KMS-11 (cell line): ENCODE measurements at regions not wholly inside any gene's neighbourhood (a gene's known extent, or its start where the extent isn't known, plus 50 kb on each side); places are given as distances from the start of the nearest gene placed in this dataset.
"Not testable (repeated sequence)": the region's sequence is repeated elsewhere in the genome, so short reads cannot be mapped to it uniquely, and the experiment has no call there.

Experiments
- H2AFZ ChIP-seq: fragments of 200-600 bp; sonication (generic); 2 replicates; pipeline ENCODE4 v1.6.1; 2016; ENCODE audit warnings: antibody characterized with exemption, mixed run types, low read depth
- H3K27ac ChIP-seq: fragments of 200-600 bp; sonication (generic); 2 replicates; pipeline ENCODE4 v1.6.1; 2016; ENCODE audit warnings: mild to moderate bottlenecking, mixed run types
- H3K27me3 ChIP-seq: fragments of 200-600 bp; sonication (generic); 2 replicates; pipeline ENCODE4 v1.6.1; 2017; ENCODE audit warnings: mild to moderate bottlenecking, low read depth, mixed run types, moderate library complexity; ENCODE audit not compliant: insufficient read depth
- H3K36me3 ChIP-seq: fragments of 200-600 bp; sonication (generic); 2 replicates; pipeline ENCODE4 v1.6.1; 2017; ENCODE audit warnings: mild to moderate bottlenecking, mixed run types; ENCODE audit not compliant: insufficient read depth
- H3K4me1 ChIP-seq: fragments of 200-600 bp; sonication (generic); 2 replicates; pipeline ENCODE4 v1.6.1; 2016; ENCODE audit warnings: mild to moderate bottlenecking, low read depth, mixed run types; ENCODE audit not compliant: poor library complexity, severe bottlenecking
- H3K4me2 ChIP-seq: fragments of 200-600 bp; sonication (generic); 2 replicates; pipeline ENCODE4 v1.7.0; 2016; ENCODE audit warnings: mild to moderate bottlenecking, mixed run types
- H3K4me3 ChIP-seq: fragments of 200-600 bp; sonication (generic); IDR thresholded peaks from 2 replicates; pipeline ENCODE4 v1.6.1; 2017; ENCODE audit warnings: low read depth, low read length, mixed read lengths; ENCODE audit not compliant: insufficient read depth
- H3K79me2 ChIP-seq: fragments of 200-600 bp; sonication (generic); 2 replicates; pipeline ENCODE4 v1.6.1; 2016; ENCODE audit warnings: low read depth, mixed run types; ENCODE audit not compliant: insufficient read depth
- H3K9ac ChIP-seq: fragments of 200-600 bp; sonication (generic); 2 replicates; pipeline ENCODE4 v1.6.1; 2016; ENCODE audit warnings: mild to moderate bottlenecking, mixed run types
- H4K20me1 ChIP-seq: fragments of 200-600 bp; sonication (generic); 2 replicates; pipeline ENCODE4 v1.6.1; 2016; ENCODE audit warnings: mild to moderate bottlenecking, mixed run types; ENCODE audit not compliant: insufficient read depth
- CTCF ChIP-seq: fragments of 200-600 bp; sonication (generic); conservative IDR thresholded peaks from 2 replicates; pipeline ENCODE4 v1.6.1; 2017; ENCODE audit warnings: low read depth, mild to moderate bottlenecking, antibody characterized with exemption, low read length, moderate library complexity, mixed read lengths

- Histone ChIP-seq H2AFZ (peak overlapping the region; percentile 70), H4K20me1 (no peaks in the 10 kb centered on the region), H3K4me1 (no peaks in the 10 kb centered on the region), H3K27ac (peak overlapping the region; percentile 83), H3K9ac (peak overlapping the region; percentile 94), H3K79me2 (peaks cover 35% of the 10 kb centered on the region), H3K4me3 (no peak overlapping the region), H3K36me3 (0 out of 2 replicates have a peak, but pooled peaks cover 3% of the 10 kb centered on the region), H3K27me3 (no peaks in the 10 kb centered on the region), H3K4me2 (peak overlapping the region; percentile 40)
- no peak for TF ChIP-seq CTCF
These were observed 92.0 kb upstream of the XIST start for GRCh38 chrX:73944563-73944908.

- TF ChIP-seq CTCF = no peak
- no peak overlapping the region for H3K4me3 ChIP-seq
- H3K27ac ChIP-seq = peak overlapping the region; percentile 83
- 0 out of 2 replicates have a peak, but pooled peaks cover 3% of the 10 kb centered on the region for H3K36me3 ChIP-seq
- H3K27me3 ChIP-seq = no peaks in the 10 kb centered on the region
- peaks cover 32% of the 10 kb centered on the region for H3K79me2 ChIP-seq
- H4K20me1 ChIP-seq = no peaks in the 10 kb centered on the region
- no peaks in the 10 kb centered on the region for H3K4me1 ChIP-seq
- H3K9ac ChIP-seq = peak overlapping the region; percentile 94
- peak overlapping the region; percentile 93 for H3K4me2 ChIP-seq
- peak overlapping the region; percentile 98 for H2AFZ ChIP-seq
These were observed 91.4 kb upstream of the XIST start for GRCh38 chrX:73943693-73944562.

- Histone ChIP-seq H2AFZ (no peak overlapping the region), H3K79me2 (peaks cover 14% of the 10 kb centered on the region), H3K4me2 (no peak overlapping the region), H3K4me1 (no peaks in the 10 kb centered on the region), H3K27ac (no peak overlapping the region), H4K20me1 (no peaks in the 10 kb centered on the region), H3K9ac (no peak overlapping the region), H3K36me3 (no peaks in the 10 kb centered on the region), H3K27me3 (no peaks in the 10 kb centered on the region), H3K4me3 (no peak overlapping the region)
- no peak for TF ChIP-seq CTCF
These were observed 88.5 kb upstream of the XIST start for GRCh38 chrX:73940893-73941470.

GRCh38 chrX:73937843-73938242 is 85.3 kb upstream of the XIST start:
- H3K36me3 ChIP-seq, H3K4me2 ChIP-seq, H3K4me3 ChIP-seq, H3K4me1 ChIP-seq, H3K27me3 ChIP-seq, H3K27ac ChIP-seq, H2AFZ ChIP-seq, H4K20me1 ChIP-seq, H3K9ac ChIP-seq, H3K79me2 ChIP-seq: not testable (repeated sequence)

GRCh38 chrX:73932522-73932921 is 80.0 kb upstream of the XIST start:
- no peaks in the 10 kb centered on the region for H3K4me1 ChIP-seq
- TF ChIP-seq CTCF = no peak
- no peak overlapping the region for H3K4me2 ChIP-seq
- H3K36me3 ChIP-seq = no peaks in the 10 kb centered on the region
- no peak overlapping the region for H2AFZ ChIP-seq
- no peak overlapping the region for H3K4me3 ChIP-seq
- no peak overlapping the region for H3K27ac ChIP-seq
- H4K20me1 ChIP-seq = no peaks in the 10 kb centered on the region
- no peaks in the 10 kb centered on the region for H3K79me2 ChIP-seq
- H3K27me3 ChIP-seq = no peaks in the 10 kb centered on the region
- H3K9ac ChIP-seq = no peak overlapping the region
